Activated naive CD4-positive, alpha-beta T cell treated with anti-CD3 and anti-CD28 coated beads, Interleukin-2, amount 50 U/mL, for 72 hours (primary cell): ENCODE measurements at regions not wholly inside any gene's neighbourhood (a gene's known extent, or its start where the extent isn't known, plus 50 kb on each side); places are given as distances from the start of the nearest gene placed in this dataset.

ENCODE experiments used
- ATAC-seq, 2 donors: fragments of 150-1000 bp; cut with Tn5 transposase; 2 replicates each; pipeline ENCODE4 v1.10.0; 2021; ENCODE audit warnings: mild to moderate bottlenecking in 2 of 2, moderate library complexity in 2 of 2
- DNase-seq, 2 donors: peaks; one replicate each; pipeline ENCODE4 v3.0.0; 2021 to 2022; ENCODE audit warnings: low spot score in 2 of 2
- H3K27ac Mint-ChIP-seq, 2 donors: one replicate each; pipeline ENCODE4 v1.8.0; 2022; ENCODE audit warnings: mild to moderate bottlenecking in 2 of 2, mixed read lengths in 2 of 2
- H3K36me3 Mint-ChIP-seq, 2 donors: one replicate each; pipeline ENCODE4 v1.8.0; 2022; ENCODE audit warnings: mixed read lengths in 2 of 2
- H3K9me3 Mint-ChIP-seq, 2 donors: one replicate each; pipeline ENCODE4 v1.8.0; 2022; ENCODE audit warnings: mixed read lengths in 2 of 2

DNA sequence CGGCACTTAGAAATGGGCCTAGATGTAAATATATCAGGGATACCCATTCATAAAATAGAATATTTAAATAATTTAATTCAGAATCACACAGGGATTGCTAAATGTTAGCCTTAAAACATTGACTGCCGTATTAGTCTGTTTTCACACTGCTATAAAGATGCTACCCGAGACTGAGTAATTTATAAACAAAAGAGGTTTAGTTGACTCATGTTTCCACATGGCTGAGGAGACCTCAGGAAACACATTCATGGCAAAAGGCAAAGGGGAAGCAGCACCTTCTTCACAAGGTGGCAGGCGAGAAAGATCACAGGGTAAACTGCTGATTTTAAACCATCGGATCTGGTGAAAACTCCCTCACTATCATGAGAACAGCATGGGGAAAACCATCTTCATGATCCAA lies 223.6 kb upstream of the GULP1 start:
- ATAC-seq (no peak), DNase-seq (no peak)
- Mint-ChIP-seq H3K27ac (no peak overlapping the region), H3K36me3 (peaks cover 4 to 10% of the 10 kb centered on the region in 2 donors), H3K9me3 (peaks cover 11% of the 10 kb centered on the region in 2 donors)

DNA sequence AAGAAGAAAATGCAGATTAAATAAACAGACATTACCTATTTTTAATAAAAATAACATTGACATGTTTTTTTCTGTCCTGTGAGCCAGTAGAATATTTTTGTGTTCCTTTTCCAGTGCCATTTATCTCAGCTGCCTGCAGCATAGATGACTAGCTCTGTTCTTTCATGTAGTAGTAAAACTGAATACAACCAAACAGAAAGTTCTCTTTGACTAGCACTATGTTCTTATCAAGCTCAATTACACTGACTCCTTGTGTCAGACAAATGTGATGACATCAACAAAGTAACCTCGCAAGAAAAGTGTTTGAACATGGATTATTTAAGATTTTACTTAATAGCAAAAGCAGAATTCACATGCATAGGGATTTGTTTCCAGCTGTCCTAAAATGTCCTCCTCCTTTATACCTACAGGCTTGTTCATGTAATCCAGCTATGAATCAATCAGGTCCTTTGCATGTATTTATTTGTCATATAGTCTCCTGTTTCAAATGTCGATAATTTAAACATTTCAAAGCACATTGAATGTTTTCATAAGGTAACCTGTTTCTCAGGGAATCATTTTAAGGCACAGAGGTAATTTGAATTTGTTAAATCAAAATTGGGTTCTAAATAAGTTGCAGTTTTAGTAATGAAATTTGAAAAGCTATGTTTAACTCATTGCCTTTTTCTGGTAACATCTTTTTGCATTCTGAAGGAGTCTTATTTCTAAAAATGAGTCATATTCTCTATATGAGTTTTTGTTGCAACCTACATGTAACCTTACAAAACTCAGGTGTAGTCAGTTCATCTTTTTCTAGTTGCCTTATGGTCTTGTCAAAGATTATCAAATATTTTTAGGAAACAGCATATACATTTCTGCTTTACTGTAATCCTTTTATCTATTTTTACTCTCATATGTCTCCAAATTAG lies 215.3 kb upstream of the GULP1 start:
- Mint-ChIP-seq H3K9me3 (peaks cover 29% of the 10 kb centered on the region in 2 donors), H3K27ac (no peak overlapping the region), H3K36me3 (peaks cover 14 to 15% of the 10 kb centered on the region in 2 donors)
- ATAC-seq (peak in 1 of 2 donors; percentile 87), DNase-seq (no peak)

DNA sequence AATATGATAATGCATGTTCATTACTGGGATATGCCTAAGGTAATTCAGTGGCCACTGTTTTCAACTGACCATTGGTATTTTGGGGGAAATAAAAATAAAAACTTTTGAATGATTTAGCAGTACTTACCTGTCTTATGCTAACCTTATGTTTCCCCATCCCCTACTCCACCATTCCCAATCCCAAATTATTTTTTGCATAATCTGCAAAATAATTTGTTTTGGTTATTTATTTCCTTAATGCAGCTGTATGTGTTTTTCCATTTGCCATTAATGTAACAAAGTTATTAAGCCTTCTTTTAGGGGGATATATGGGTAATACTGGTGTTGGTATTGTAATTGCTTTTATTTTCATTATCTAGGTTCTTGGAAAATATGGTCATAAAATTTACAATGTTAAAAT lies 213.9 kb upstream of the GULP1 start:
- ATAC-seq (no peak), DNase-seq (no peak)
- Mint-ChIP-seq H3K9me3 (peaks cover 18 to 22% of the 10 kb centered on the region in 2 donors), H3K36me3 (peaks cover 10 to 13% of the 10 kb centered on the region in 2 donors), H3K27ac (no peak overlapping the region)

DNA sequence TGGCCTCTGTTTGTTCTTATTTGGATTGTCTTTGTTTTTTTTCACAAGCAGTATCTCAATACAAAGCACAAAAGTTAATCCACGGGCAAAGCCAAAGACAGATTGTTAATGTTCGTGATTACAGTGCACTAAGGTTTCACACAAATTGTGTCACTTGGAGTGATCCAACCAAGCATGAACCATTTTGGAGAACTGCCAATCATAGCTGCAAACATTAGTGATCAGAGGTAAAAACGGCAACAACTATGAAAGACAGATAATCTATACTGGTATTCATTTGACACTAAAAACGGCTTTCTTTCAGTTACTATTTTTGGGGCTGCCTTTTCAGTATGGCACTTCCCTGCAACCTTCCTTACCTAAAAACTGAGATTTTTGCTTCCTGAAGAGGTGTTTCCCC lies 213.1 kb upstream of the GULP1 start:
- Mint-ChIP-seq H3K36me3 (peaks cover 7 to 10% of the 10 kb centered on the region in 2 donors), H3K27ac (no peak overlapping the region), H3K9me3 (peaks cover 17 to 21% of the 10 kb centered on the region in 2 donors)
- ATAC-seq (no peak), DNase-seq (no peak)

DNA sequence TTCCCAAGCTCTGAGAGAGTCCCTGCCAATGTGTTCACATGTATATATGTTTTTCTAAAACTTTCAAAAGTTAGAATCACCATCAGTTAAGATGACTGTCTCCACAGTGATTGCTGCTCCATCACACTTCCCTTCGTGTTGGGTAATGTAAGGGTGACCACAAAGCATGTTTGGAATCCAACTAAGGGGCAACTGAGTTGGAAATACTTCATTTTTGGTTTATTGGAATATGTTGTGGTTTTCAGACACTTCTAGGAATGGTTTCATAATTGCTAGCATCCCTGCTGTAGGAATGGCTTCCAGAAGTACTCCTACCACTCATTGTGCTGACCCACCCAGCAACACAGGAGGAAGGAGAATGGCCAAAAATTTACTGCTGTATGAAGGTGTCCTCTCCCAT lies 212.5 kb upstream of the GULP1 start:
- ATAC-seq (no peak), DNase-seq (no peak)
- Mint-ChIP-seq H3K36me3 (peaks cover under 1 to 8% of the 10 kb centered on the region in 2 donors), H3K9me3 (peaks cover 10 to 16% of the 10 kb centered on the region in 2 donors), H3K27ac (no peak overlapping the region)

DNA sequence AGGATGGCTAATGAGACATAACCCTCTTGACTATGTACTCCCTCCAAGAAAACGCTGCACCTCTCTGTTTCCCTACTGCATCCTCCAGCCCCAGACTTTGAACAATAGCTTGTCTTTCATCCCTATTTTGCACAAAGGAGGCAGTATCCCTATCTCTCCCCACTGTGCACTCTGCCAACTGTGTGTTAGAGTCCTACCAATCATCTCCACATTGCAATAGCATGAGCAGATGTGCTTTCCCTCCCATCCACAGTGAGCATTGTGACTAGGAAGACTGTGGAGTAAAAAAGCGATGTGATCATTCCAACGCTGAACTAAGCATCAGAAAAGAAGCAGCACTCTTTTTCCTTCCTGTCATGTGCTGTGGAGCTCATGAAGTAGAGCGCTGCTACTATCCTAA lies 206.3 kb upstream of the GULP1 start:
- no peaks in the 10 kb centered on the region for H3K36me3 Mint-ChIP-seq
- no peaks in the 10 kb centered on the region for H3K9me3 Mint-ChIP-seq
- DNase-seq (no peak), ATAC-seq (no peak)
- no peak overlapping the region for H3K27ac Mint-ChIP-seq

DNA sequence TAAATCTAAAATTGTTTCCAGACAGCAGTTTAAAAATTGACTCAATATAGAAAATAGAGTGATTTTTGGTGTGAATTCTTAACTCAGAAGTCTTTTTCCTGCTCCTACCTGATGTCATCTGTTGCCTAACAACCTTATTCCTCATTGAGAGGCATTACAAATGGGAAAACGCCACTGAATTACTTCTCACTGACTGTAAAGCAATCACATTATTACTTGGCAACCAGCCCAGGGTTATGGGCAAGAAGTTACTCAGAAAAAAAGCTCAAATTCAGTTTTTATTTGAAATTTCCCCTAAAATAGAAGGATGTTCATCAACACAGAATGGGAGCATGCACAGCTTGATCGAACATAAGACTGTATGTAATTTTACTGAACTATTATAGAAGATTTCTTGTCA lies 201.8 kb upstream of the GULP1 start:
- no peaks in the 10 kb centered on the region for H3K36me3 Mint-ChIP-seq
- H3K9me3 Mint-ChIP-seq = peaks cover 5% of the 10 kb centered on the region in 2 donors
- no peak overlapping the region for H3K27ac Mint-ChIP-seq
- DNase-seq (no peak), ATAC-seq (no peak)

DNA sequence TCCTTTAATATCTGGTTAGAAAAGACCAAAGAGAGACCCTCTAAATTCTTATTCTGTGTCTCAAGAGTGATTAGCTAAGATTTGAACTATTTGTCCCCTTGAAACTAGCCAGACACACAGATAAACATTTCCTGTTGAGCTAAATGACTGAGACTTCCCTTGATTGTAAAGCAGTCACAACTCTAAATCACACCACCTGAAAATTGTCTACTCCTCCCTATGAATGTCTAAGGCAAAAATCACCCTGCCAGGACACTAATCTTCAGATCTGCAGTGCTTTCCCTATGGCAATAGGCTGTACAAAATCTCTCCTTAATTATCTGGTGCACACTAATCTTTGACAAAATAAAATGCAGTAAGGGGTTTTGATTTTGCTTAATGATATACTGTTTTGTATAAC lies 200.5 kb upstream of the GULP1 start:
- Mint-ChIP-seq H3K27ac (no peak overlapping the region), H3K9me3 (peaks cover 5% of the 10 kb centered on the region in 2 donors), H3K36me3 (no peaks in the 10 kb centered on the region)
- no peak for ATAC-seq
- DNase-seq = no peak

DNA sequence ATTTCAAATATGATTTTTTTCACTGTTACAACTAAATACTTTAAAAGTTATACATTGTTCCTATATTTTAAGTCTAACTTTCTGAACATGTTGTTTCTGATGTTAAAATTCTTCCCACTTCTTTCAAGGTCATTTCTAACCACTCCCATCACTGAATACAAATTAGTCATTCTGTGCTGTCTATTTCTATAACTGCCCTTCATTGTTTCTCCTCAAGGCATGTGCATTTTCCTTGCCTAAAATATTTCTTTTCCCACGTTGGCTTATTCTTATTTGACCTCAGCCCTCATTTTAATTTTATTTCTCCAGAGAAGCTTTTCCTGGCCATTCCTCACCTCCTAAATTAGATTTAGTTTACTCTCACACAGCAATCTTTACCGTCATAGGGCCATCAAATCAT lies 198.9 kb upstream of the GULP1 start:
- ATAC-seq (no peak), DNase-seq (no peak)
- Mint-ChIP-seq H3K9me3 (peaks cover 5% of the 10 kb centered on the region in 2 donors), H3K27ac (no peak overlapping the region), H3K36me3 (no peaks in the 10 kb centered on the region)

DNA sequence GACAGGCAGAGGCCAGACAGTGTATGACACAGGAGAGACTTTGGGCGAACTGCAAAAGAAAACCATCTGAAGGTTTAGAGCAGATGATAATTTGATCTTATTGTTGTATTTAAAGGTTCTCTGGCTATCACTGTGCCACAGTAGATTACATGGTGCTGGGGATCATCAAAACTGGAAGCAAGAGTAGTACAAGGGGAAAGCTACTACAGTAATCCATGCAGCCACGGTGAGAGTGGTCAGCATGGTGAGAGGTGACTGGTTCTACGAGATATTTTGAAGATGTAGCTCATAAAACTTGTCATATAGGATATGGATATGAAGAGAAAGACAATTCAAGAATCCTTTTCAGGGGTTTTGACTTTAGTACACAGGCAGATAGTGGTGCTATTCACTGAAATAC lies 194.8 kb upstream of the GULP1 start:
- Mint-ChIP-seq H3K9me3 (peaks cover 0 to 5% of the 10 kb centered on the region in 2 donors), H3K36me3 (no peaks in the 10 kb centered on the region), H3K27ac (no peak overlapping the region)
- DNase-seq (no peak), ATAC-seq (no peak)

DNA sequence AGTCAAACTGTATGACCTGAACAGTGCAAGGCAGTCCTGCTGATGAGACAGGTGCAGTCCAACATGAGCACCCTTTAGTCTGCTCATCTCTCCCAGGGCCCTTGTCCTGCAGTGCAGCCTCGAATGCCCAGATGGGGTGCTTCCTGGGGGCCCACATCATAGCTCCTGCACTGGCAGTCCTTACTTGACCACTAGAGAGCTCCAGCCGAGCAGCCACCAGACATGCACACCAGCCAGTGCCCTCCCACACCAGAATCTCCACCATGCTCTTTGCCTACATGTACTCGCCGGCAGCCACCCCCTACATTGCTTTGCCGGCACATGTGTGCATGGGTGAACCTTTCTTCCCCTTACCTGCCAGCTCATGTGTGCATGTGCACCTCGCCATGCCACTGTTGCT lies 188.8 kb upstream of the GULP1 start:
- ATAC-seq (no peak), DNase-seq (peak in 1 of 2 donors; percentile 41)
- Mint-ChIP-seq H3K9me3 (peaks cover 9 to 15% of the 10 kb centered on the region in 2 donors), H3K36me3 (no peaks in the 10 kb centered on the region), H3K27ac (no peak overlapping the region)

DNA sequence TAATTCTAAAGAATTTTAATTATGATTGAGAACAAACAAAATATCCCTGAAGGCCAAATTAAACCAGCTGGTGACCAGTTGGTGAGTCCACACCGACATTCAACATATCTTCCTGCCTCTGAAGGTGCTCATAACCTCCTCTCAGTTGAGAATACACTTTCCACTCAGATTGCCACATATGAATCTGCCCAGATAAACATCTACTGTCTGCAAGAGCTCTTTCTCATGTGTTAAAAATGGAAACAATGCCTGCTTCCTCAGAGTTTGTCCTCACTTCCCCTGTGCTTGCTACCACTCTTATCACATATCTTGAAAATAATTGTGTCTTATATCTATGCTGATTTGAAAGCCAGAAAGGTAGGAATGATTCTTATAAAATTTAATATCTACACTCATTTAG lies 177.7 kb upstream of the GULP1 start:
- Mint-ChIP-seq H3K36me3 (no peaks in the 10 kb centered on the region), H3K27ac (no peak overlapping the region), H3K9me3 (peaks cover 0 to 3% of the 10 kb centered on the region in 2 donors)
- DNase-seq = no peak
- ATAC-seq = no peak

DNA sequence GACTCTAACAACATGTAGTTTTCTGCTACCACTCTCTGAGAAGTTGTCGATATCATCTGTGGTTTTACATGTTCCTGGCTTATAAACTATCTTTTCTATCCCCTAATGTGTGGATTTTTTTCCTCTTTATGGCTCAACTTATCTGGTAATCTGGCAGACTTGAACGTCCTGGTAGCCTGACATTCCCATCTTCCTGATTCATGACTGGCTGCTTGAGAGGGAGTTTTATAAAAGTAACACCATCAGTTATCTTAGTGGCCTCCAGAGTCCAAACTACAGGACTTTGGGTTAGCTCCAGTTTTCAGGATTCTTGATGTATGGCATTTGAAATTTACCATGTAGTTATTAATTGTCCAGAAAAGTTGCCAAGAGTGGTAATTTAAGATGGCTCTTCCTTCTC lies 174.0 kb upstream of the GULP1 start:
- DNase-seq (no peak), ATAC-seq (no peak)
- Mint-ChIP-seq H3K27ac (no peak overlapping the region), H3K36me3 (no peaks in the 10 kb centered on the region), H3K9me3 (no peaks in the 10 kb centered on the region)

DNA sequence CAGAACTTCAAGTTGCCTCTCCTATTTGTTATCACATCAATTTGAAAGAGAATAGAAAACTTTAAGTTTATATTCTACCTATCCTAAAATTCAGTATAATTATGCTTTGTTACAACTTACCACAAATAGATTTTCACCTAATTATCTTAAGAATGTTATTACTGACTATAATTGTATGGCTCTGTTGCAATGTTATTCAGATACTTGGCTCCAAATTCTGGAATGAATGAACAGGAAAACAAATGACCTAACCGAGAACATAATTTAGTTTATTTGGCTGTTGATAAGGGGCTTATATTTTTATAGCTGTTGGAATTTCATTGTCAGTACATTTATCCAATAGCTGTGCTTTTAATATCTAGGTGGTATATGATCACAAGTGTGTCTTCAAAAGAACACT lies 173.2 kb upstream of the GULP1 start:
- Mint-ChIP-seq H3K36me3 (no peaks in the 10 kb centered on the region), H3K9me3 (no peaks in the 10 kb centered on the region), H3K27ac (no peak overlapping the region)
- no peak for DNase-seq
- no peak for ATAC-seq

DNA sequence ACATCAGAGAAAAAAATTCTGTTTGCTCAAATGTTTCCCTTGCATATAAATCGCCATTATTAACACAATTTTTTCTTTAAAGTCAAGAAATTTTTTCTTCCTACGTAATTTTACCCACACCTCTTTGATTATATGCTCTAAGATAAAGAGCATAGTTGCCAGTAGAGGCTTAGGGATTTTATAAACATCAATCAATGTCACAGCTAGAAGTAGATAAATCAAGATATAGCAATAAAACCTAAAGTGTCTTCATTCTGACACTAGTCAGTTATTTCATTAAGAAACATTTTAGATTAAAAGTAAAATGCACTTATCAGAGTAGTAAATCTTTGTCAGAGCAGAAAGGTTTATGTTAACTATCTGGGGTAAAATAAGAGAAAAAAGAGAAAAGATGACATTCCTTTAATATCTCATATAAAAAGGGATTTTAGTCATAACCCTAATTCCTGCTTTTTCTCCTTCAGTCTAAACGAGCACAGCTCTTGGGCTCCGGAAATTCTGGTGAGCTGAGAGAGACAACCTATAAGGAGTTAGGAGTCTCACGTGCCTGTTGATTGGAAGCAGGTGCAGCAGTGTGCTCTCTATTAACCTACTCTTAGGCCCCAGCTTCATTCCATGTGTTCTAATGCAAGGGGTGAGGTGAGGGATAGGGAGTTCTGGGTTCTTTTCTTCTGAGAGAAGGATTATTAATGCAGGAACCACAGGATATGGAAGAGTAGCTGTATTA lies 172.4 kb upstream of the GULP1 start:
- no peak overlapping the region for H3K27ac Mint-ChIP-seq
- H3K36me3 Mint-ChIP-seq = no peaks in the 10 kb centered on the region
- H3K9me3 Mint-ChIP-seq = no peaks in the 10 kb centered on the region
- DNase-seq (no peak), ATAC-seq (no peak)

DNA sequence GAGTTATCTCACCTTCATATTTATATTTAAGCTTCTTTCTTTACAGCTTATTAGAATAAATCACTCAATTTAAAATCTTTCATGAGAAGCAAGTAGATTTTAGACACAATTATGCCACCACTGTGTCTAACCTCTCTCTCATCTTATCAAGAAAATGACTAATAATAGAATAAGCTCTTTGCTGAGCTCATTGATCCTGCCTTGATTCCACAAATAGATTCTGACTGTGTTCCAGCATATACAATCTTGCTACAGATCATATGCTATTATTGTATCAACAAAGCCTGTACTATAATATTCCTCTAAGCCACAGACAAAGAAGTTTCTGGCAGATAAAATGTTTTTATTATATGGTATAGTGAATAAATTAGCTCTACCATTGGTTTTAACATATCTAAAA lies 168.7 kb upstream of the GULP1 start:
- H3K27ac Mint-ChIP-seq = no peak overlapping the region
- ATAC-seq = no peak
- no peaks in the 10 kb centered on the region for H3K36me3 Mint-ChIP-seq
- H3K9me3 Mint-ChIP-seq = no peaks in the 10 kb centered on the region
- DNase-seq = no peak

DNA sequence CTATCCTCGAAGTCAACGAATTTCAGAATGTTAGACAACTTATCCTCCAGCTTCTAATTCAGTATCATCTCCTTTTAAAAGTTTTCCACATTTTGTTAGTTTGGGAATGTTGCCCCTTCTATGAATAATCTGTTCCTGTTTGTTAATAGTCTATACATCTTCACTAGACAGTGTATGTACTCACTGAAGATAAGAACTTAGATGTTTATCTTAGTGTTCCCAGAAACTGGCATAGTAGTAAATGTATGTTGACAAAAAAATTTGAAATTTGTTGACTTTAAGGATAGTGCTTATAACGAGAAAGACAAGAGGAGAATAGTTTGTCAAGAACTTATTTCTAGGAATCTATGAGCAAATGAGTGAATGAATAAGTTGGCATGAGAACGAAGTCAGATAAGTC lies 162.0 kb upstream of the GULP1 start:
- ATAC-seq (no peak), DNase-seq (no peak)
- H3K27ac Mint-ChIP-seq = no peak overlapping the region
- H3K9me3 Mint-ChIP-seq = peaks cover 0 to 3% of the 10 kb centered on the region in 2 donors
- no peaks in the 10 kb centered on the region for H3K36me3 Mint-ChIP-seq

DNA sequence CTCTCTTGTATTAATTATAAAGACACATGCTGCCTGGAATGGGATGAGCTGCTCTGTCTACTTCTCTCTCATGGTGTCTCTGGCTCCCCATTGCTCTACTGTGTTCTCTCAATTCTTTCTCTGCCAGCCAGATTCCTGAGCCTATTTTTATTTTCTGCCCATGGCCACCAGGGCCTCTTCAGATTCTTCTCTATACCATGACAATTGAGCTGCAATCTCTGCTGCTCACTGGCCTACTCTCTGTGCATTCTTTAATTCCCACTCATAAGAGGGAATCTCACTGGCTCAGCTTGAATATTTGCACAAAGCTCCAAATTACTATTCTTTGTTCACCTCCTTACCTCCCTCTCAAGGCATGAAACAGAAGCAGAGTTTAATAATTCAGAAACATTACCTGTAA lies 161.4 kb upstream of the GULP1 start:
- peaks cover 0 to 3% of the 10 kb centered on the region in 2 donors for H3K9me3 Mint-ChIP-seq
- H3K27ac Mint-ChIP-seq = no peak overlapping the region
- H3K36me3 Mint-ChIP-seq = no peaks in the 10 kb centered on the region
- DNase-seq (no peak), ATAC-seq (no peak)
